SU-DHL-6 (cell line): ENCODE measurements at regions not wholly inside any gene's neighbourhood (a gene's known extent, or its start where the extent isn't known, plus 50 kb on each side); places are given as distances from the start of the nearest gene placed in this dataset.

ENCODE experiments used
- H2AFZ ChIP-seq: fragments of 200-600 bp; sonication (generic); 2 replicates; pipeline ENCODE4 v1.6.1; 2014; ENCODE audit warnings: low read depth, mild to moderate bottlenecking, moderate library complexity, mixed read lengths, antibody characterized with exemption, low read length; ENCODE audit not compliant: severe bottlenecking
- H3F3A ChIP-seq: fragments of 200-600 bp; shearing (Covaris generic); 2 replicates; pipeline ENCODE4 v1.6.0; 2016; ENCODE audit warnings: antibody characterized with exemption, mild to moderate bottlenecking; ENCODE audit not compliant: insufficient read depth
- H3K27ac ChIP-seq: fragments of 200-600 bp; sonication (generic); 2 replicates; pipeline ENCODE4 v1.5.1; 2016; ENCODE audit warnings: low read depth, mild to moderate bottlenecking, low read length, moderate library complexity, mixed read lengths
- H3K27me3 ChIP-seq: fragments of 200-600 bp; sonication (generic), shearing (Covaris generic); 2 replicates; pipeline ENCODE4 v1.6.0; 2014; ENCODE audit warnings: mild to moderate bottlenecking, low read length
- H3K36me3 ChIP-seq: fragments of 200-600 bp; sonication (generic); 2 replicates; pipeline ENCODE4 v1.6.1; 2014; ENCODE audit warnings: mild to moderate bottlenecking, low read length, mixed read lengths
- H3K4me2 ChIP-seq: fragments of 300-600, 200-600 bp; shearing (Covaris generic), sonication (generic); 2 replicates; pipeline ENCODE4 v1.6.0; 2014; ENCODE audit warnings: low read length, low read depth, mild to moderate bottlenecking; ENCODE audit not compliant: poor library complexity, severe bottlenecking
- H3K4me3 ChIP-seq: fragments of 200-600 bp; sonication (generic); 2 replicates; pipeline ENCODE4 v1.5.1; 2014; ENCODE audit warnings: antibody characterized with exemption, low read length, mild to moderate bottlenecking, mixed read lengths; ENCODE audit not compliant: insufficient read depth, poor library complexity, severe bottlenecking
- H3K79me2 ChIP-seq: fragments of 200-600 bp; sonication (generic); 2 replicates; pipeline ENCODE4 v1.6.1; 2014; ENCODE audit warnings: mild to moderate bottlenecking, low read length, moderate library complexity; ENCODE audit not compliant: insufficient read depth
- H3K9ac ChIP-seq: fragments of 200-600 bp; sonication (generic); 2 replicates; pipeline ENCODE4 v1.7.0; 2014; ENCODE audit warnings: mild to moderate bottlenecking, low read length
- H3K9me2 ChIP-seq: fragments of 200-600 bp; sonication (generic); replicated peaks from 2 replicates; pipeline ENCODE4 v1.6.1; 2014; ENCODE audit warnings: low read length; ENCODE audit not compliant: insufficient read depth
- H3K9me3 ChIP-seq: fragments of 200-600 bp; sonication (generic); 2 replicates; pipeline ENCODE4 v1.6.1; 2014; ENCODE audit warnings: low read length, mixed read lengths; ENCODE audit not compliant: insufficient read depth
- H4K20me1 ChIP-seq: fragments of 200-600 bp; sonication (generic); 2 replicates; pipeline ENCODE4 v1.6.1; 2014; ENCODE audit warnings: low read depth, mild to moderate bottlenecking, antibody characterized with exemption, low read length, moderate library complexity, mixed read lengths
- EZH2phosphoT487 ChIP-seq: fragments of 200-600 bp; sonication (generic), shearing (Covaris generic); conservative IDR thresholded peaks from 2 replicates; pipeline ENCODE4 v1.6.1; 2018; ENCODE audit warnings: mild to moderate bottlenecking, antibody characterized with exemption, low read length, moderate library complexity, mixed read lengths
- TF ChIP-seq, protein P1 (sequence below): fragments of 200-600 bp; sonication (generic); IDR thresholded peaks from one replicate; pipeline ENCODE4 v1.5.1; 2017; ENCODE audit warnings: antibody characterized with exemption, mild to moderate bottlenecking, low read length, moderate library complexity; ENCODE audit not compliant: insufficient read depth, poor library complexity, severe bottlenecking

DNA sequence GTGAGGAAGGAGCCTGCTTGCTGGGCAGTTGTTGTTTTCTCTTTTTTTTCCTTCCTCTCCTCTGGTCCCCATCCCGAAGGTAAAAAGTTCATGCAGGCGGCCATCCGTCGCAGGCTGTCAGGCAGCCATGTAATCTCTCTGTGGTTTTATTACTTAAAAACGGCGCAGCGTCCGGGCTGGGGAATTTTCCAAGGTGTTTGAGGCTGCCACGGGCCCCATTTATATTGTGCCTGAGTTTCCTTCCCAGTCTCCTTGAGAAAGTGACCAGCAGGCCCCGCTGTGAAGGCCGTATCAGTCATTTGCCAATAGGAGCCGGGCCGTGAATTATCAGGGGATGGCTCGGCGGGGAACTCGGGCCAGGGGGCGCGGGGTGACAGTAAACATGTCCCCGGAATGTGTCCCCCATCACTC is 289.7 kb downstream of the PBX3 start:
- Histone ChIP-seq H3F3A (no peaks in the 10 kb centered on the region), H3K4me3 (no peak overlapping the region)

DNA sequence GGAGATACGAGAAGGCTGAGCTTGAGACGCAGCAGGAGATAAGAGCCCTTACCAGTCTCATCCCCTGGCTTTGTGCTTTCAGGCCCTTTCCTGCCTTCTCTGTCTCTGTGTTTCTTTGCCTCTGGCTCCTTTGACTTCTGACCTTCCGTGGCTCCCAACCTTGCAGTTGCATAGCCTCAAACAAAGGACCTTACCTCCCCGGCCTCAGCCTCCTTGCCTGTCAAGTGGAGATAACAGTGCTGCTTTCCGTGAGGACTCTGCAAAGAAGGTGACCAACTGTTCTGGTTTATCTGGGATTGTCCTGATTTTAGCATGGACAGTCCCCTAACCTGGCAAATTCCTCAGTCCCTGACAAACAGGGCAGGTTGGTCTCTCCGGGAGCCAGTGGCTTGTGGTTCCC is 287.8 kb upstream of the MVB12B start:
- peaks cover 4% of the 10 kb centered on the region; the same call in 1 of the 2 replicates for H3K27me3 ChIP-seq
- no peak overlapping the region for H3K27ac ChIP-seq
- H3F3A ChIP-seq = no peaks in the 10 kb centered on the region
- no peaks in the 10 kb centered on the region for H3K36me3 ChIP-seq
- H3K4me2 ChIP-seq = no peak overlapping the region
- H2AFZ ChIP-seq = no peak overlapping the region
- no peak overlapping the region for H3K4me3 ChIP-seq
- TF ChIP-seq, protein P1, sequence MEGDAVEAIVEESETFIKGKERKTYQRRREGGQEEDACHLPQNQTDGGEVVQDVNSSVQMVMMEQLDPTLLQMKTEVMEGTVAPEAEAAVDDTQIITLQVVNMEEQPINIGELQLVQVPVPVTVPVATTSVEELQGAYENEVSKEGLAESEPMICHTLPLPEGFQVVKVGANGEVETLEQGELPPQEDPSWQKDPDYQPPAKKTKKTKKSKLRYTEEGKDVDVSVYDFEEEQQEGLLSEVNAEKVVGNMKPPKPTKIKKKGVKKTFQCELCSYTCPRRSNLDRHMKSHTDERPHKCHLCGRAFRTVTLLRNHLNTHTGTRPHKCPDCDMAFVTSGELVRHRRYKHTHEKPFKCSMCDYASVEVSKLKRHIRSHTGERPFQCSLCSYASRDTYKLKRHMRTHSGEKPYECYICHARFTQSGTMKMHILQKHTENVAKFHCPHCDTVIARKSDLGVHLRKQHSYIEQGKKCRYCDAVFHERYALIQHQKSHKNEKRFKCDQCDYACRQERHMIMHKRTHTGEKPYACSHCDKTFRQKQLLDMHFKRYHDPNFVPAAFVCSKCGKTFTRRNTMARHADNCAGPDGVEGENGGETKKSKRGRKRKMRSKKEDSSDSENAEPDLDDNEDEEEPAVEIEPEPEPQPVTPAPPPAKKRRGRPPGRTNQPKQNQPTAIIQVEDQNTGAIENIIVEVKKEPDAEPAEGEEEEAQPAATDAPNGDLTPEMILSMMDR = no peak
- no peaks in the 10 kb centered on the region for H3K9me2 ChIP-seq
- no peaks in the 10 kb centered on the region for H3K79me2 ChIP-seq
- H4K20me1 ChIP-seq = no peaks in the 10 kb centered on the region
- no peaks in the 10 kb centered on the region for H3K9me3 ChIP-seq
- no peak overlapping the region for H3K9ac ChIP-seq

More for the DNA sequence above, 289.7 kb downstream of the PBX3 start:
- H2AFZ ChIP-seq = no peak overlapping the region
- H3K79me2 ChIP-seq = no peaks in the 10 kb centered on the region
- no peak overlapping the region for H3K9ac ChIP-seq
- H3K36me3 ChIP-seq = no peaks in the 10 kb centered on the region
- H3K4me2 ChIP-seq = no peak overlapping the region
- H3K27ac ChIP-seq = no peak overlapping the region
- H4K20me1 ChIP-seq = no peaks in the 10 kb centered on the region
- no peaks in the 10 kb centered on the region for H3K9me2 ChIP-seq
- no peaks in the 10 kb centered on the region for H3K9me3 ChIP-seq
- no peak for TF ChIP-seq EZH2phosphoT487
- TF ChIP-seq, protein P1 = no peak
- H3K27me3 ChIP-seq = no peaks in the 10 kb centered on the region

DNA sequence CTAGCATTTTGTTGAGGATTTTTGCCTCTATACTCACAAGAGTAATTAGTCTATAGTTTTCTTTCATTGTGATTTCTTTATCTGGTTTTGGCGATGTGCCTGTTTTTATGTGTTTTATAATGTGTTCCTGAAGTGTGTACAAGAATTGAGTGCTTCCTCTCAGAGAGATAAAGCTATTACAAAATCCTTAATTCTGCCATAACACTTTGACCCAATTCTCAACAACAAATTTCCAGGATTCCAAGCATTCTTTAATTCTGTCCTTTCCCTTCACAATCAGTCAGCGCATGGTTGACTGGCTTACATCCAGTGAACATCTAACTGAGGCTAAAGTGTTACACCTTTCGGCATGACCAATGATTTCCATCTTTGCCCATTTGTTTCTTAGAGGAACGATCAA is 282.9 kb upstream of the MVB12B start:
- TF ChIP-seq, protein P1 = no peak
- TF ChIP-seq EZH2phosphoT487 = no peak
- no peaks in the 10 kb centered on the region for H3K36me3 ChIP-seq
- no peak overlapping the region for H3K27ac ChIP-seq
- no peaks in the 10 kb centered on the region for H4K20me1 ChIP-seq
- H3K4me2 ChIP-seq = no peak overlapping the region
- H3K4me3 ChIP-seq = no peak overlapping the region
- H3F3A ChIP-seq = no peaks in the 10 kb centered on the region
- H3K27me3 ChIP-seq = peaks cover 4% of the 10 kb centered on the region; the same call in 1 of the 2 replicates
- no peaks in the 10 kb centered on the region for H3K9me2 ChIP-seq
- H3K9ac ChIP-seq = no peak overlapping the region
- H3K79me2 ChIP-seq = no peaks in the 10 kb centered on the region
- H2AFZ ChIP-seq = no peak overlapping the region
- H3K9me3 ChIP-seq = no peaks in the 10 kb centered on the region

DNA sequence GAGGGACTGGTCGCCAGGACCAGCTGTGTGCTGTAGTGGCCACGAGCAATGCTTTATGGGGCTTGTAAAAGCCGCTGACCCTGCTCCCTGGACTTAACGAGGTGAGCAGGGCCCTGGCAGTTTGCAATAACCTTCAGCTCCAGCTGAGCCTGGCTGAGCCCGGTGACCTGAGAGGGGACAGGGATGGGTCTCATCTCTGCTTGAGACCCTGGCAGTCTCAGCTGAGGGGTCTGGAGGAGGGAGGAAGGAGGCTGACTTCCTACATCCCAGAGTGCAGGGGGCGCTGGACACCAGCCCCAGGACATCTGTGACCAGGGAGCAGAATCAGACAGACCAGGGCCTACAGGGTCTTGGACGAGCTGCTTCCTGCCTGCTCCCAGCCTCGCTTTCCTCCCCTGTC is 277.5 kb upstream of the MVB12B start:
- Histone ChIP-seq H4K20me1 (no peaks in the 10 kb centered on the region), H3K4me2 (no peak overlapping the region), H3K9me3 (no peaks in the 10 kb centered on the region), H2AFZ (no peak overlapping the region), H3K27me3 (no peaks in the 10 kb centered on the region), H3K9me2 (no peaks in the 10 kb centered on the region), H3F3A (no peaks in the 10 kb centered on the region), H3K79me2 (no peaks in the 10 kb centered on the region), H3K27ac (no peak overlapping the region), H3K4me3 (no peak overlapping the region), H3K9ac (no peak overlapping the region), H3K36me3 (no peaks in the 10 kb centered on the region)
- TF ChIP-seq, protein P1 = no peak
- no peak for TF ChIP-seq EZH2phosphoT487
